HG03432 (cell line): ENCODE measurements at regions not wholly inside any gene's neighbourhood (a gene's known extent, or its start where the extent isn't known, plus 50 kb on each side); places are given as distances from the start of the nearest gene placed in this dataset.
"Not testable (repeated sequence)": the region's sequence is repeated elsewhere in the genome, so short reads cannot be mapped to it uniquely, and the experiment has no call there.

Experiments used
- ATAC-seq: cut with Tn5 transposase; IDR thresholded peaks from one replicate; pipeline ENCODE4 v1.9.1; 2021; ENCODE audit warnings: mild to moderate bottlenecking, moderate library complexity; ENCODE audit not compliant: unreplicated experiment

DNA sequence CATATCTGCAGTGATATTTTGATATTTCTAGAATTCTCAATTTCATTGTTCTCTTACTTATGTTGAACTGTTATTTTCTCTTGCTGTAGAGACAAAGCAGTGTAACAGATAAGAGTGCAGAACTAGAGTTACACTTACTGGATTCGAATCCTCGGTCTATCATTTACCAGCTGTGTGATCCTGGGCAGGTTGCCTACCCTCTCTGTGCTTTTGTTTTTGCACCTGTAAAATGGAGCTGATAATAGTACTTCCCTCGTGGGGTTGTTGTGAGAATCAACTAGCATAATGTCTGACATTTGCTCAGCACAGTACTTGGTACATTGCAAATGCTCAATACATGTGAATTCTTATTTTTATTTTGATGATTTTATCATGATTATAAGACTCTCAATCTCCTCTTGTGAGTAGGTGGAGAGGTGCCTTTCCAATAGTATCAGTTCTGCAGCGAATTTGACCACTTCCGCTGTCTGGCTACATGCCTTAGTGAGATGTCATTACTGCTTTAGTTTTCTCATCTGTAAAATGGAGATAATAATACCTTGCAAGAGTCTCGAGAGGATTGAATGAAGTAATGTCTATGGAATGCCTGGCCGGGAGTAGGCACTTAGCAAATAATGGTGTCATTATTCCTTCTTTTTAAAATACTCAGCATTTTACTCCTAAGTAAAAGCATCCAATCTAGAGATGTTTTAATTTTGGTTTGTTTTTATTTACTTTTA is 312.2 kb upstream of the MAF start:
- no peak for ATAC-seq

DNA sequence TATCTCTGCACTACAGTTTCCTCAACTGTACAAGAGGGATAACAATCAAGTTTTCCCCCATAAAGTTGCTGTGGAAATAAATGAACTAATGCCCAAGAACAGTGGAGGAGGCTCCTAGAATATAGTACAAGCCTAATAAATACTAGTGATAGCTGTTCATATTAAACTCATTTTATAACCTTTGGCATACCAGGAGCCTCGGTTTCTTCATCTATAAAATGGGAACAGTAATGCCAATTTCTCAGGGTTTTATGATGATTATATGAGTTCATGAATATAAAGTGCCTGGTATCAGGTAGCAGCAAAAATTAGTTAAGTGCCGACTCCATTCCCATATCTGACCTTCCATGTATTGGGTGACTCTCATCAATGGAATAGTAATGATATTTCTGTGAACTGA is 311.1 kb upstream of the MAF start:
- no peak for ATAC-seq

DNA sequence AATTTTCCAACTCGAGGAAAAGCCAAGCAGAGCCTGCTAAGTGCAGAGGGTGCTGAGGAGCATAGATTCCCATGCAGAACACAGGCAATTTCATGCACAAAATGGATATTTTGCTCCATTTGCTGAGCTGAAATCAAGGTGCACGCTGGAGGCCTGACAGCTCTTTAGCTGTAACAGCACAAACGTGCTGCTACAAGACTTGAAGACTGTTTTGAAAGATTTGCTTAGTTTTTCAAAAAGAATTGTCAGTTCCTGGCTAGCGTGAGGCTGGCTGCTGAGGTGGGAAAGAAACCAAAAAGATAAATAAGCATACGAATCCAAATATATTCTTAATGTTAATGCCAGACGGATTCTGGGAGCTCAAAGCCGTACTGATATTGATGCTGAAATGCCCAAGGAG is 309.0 kb upstream of the MAF start:
- ATAC-seq: no peak

DNA sequence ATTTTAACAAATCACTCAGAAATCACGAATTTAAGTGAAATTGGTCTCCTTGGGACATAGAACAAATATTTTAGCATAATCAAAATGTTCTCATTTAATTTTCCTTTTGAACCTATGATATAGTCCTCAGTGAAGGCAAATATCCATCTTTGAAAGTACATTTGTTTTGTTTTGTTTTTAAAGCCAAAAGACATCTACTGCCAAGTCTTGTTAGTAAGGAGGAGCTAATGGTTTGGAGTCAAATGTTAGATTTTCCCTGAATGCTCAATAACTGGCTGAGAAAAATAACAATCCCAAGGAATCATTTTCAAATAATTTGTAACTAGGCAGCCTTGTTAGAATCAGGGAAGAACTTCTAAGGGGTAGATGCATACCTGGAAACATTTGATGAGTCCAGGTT is 302.9 kb upstream of the MAF start:
- ATAC-seq: no peak

DNA sequence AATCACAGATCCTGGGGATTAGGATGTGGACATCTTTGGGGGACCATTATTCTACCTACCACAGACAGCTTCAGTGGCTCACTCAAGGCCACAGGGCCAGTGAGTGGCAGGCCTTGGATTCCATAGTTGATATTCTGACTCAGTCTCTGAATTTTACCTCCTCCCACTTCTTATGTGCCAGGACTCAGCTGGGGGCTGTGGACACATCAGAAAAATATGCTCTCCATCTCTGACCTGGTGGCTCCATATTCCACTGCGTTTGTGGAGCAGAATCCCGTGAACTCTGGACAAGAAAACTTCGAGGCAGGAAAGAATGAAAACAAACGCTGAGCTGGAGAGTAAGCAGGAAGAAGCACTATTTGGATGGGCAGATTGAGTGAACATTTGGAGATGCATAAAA is 301.8 kb upstream of the MAF start:
- ATAC-seq: no peak

DNA sequence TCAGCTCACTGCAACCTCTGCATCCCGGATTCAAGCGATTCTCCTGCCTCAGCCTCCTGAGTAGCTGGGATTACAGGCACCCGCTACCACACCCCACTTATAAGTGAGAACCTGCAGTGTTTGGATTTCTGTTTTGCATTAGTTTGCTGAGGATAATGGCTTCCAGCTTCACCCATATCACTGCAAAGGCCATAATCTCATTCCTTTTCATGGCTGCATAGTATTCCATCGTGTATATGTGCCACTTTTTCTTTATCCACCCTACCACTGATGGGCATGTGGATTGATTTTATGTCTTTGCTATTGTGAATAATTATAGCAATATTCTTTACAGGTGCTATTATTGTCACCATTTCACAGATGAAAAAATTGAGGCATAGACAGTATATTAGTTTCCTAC is 301.0 kb upstream of the MAF start:
- ATAC-seq: no peak

DNA sequence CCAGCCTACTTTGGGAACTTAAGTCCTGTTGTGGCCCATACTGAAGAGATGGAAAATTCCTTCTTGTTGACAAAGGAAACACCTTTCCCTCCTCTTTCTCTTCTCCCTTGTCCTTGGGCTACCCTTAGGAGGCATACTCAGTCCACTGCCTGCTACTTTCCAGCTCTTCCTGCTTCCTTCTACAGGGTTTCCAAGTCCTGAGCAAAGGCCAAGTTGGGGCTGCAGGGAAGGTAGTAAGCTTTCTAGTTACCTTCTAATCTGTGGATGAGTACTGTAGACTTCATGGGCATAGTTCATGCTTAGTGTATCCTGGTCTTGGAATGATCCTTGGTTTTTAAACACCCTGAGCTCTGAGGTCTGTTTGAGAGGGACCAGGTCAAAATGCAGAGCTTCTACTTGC is 299.2 kb upstream of the MAF start:
- no peak for ATAC-seq

DNA sequence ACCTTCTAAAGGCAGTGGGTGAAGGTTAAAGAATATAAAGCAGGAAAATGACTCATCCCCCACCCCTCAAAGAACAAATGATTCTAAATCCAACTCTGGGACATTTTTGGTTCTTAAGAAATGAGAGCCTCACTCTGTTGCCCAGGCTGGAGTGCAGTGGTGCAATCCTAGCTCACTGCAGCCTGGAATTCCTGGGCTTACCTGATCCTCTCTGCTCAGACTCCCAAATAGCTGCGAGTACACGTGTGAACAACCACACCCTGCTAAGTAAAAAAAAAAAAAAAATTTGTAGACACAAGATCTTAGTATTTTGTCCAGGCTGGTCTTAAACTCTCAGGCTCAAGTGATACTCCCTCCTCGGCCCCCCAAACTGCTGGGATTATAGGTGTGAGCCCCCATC is 298.8 kb upstream of the MAF start:
- no peak for ATAC-seq

DNA sequence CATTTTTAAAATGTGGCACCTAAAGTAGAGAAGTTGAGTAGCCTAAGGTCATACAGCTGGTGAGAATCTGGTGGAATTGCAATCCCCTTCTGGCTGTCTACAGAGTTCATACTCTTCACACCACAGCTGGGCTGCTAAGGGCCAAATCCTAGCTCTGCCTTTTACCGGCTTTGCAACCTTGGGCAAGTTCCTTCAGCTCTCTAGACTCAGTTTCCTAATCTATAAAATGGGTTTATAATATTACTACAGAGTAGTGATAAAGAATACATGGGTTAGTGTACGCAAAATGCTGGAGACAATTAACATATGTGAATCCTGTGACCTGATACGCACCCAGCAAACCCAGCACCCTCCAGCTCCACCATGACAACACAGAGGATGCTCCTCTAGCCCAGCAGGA is 298.2 kb upstream of the MAF start:
- no peak for ATAC-seq

DNA sequence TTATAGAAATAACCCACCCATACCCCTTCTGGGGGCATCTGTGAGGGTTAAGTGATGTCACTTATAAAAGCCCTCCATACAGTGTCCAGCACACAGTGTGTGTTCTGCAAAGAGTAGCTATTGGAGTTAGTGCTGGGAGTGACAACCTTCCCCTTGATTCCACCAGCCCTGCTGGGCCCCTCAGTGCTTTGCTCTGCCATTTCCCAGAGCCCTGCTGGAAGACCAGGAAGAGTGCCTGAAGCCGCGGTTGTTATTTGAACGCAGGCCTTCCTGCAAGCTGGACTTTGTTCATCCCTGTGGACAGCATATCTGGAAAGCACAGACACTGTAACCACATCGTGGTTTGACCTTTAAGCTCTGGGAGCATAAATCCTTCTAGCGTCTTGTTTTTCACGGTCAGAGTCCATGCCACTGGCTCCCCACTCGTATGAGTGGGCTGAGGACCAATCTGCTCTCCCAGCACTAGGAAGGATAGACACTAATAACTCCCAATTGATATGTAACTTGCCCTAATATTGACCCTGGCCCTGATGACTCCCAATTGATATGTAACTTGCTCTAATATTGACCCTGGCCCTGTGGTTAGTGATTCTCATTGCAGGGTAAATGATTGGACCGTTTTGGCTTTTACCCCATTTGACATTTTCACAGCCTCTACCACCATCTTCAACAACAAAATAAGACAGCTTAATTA is 297.1 kb upstream of the MAF start:
- no peak for ATAC-seq

DNA sequence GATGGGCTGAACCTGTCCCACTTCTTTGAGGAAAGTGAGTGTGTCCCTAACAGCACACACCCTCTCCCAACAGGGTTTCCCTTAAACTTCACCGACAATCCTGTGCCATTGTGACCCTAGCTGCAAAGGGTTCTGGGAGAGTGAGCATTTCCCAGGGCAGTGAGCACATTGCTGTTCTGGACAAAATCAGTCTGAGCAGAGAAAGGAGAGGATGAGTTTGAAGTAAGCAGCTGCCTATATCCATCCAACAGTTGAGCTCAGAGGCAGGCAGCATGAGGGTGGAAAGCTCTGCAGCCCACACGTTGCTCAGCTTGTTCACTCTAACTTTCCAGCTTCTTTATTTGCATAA is 296.5 kb upstream of the MAF start:
- ATAC-seq: no peak

DNA sequence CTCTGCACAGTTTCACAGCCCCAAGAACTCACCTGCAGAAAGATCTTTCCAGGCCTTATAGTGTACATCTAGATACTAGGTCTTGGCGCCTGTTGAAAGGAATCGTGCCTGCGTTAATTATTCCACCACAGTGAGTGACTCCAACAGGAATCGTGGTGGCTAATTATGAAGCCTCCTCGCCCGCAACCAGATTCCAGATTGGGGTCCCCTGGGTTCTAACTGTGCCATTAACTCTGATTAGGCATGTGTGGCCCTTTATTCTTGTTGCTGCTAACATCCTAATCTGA is 295.3 kb upstream of the MAF start:
- no peak for ATAC-seq

DNA sequence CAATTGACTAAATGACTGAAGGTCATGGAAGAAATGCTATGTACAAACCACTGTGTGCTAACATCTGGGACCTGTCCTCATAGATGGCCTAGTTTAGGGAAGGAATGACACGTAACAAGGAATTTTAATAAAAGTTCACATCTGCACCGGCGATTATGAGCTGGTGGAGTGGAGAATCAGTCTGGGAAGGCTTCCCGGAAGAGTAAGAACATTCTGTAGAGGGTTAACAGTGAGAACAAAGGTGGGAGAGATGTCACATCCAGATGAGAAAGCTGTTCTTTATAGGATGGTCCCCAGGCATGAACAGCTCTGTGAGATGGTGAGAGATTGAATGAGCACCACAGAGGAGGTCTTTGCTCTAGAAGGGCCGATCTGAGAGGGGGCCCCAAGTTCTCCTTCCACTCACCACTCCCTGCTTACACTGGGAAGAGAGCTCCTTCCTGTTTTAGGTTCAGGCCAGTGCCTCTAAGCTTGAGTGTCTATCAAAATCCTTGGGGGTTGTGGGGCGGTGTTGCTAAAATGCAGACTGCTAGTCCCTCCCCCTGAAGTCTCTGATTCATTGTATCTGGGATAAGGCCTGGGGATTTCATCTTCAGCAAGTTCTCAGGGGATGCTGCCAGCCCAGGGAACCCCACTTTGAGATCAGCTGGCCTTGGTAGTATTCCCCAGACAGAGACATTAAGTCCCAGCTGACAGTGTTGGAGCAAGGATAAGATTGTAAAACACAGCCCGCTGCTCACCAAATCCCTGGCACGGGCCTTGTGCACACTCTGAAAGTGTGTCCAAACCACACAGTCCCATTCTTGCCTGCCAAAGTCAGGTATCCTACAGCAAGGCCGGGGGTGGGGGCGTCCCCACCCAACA is 294.7 kb upstream of the MAF start:
- no peak for ATAC-seq

DNA sequence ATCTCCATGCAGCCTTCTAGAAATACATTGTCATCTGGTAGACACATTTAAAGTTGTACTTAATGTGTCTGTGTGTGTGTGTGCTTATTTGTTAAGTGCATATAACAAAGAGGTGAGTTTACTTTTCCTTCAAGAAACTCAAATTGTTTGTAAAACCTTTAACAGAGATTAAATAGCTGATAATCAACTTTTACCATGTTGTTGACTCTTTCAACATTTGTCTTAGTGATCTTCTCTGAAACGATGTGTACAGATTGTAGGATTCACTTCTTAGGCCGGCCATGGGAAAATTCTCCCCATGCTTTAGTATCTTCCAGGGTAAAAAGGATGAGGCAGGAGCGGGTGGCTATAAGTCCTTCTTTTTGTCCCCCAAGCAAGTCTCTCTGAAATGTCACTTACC is 292.9 kb upstream of the MAF start:
- ATAC-seq: no peak

DNA sequence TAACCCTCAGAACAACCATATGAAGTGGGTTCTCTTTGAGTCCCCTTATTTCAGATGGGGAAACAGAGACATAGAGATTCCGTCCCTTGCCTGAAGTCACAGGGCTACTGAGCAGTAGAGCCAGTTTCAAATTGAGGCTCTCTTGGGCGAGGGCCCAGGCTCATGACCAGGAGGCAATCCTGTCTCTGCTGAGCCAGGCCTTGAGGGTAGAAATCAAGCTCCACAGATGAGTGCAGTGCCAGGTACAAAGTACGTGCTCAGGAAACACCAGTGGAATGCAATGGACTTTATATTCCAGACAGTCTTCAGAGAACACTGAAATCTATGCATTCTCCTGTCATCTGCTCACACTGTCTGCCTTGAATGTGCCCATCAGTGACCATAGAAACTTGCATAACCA is 291.7 kb upstream of the MAF start:
- no peak for ATAC-seq

DNA sequence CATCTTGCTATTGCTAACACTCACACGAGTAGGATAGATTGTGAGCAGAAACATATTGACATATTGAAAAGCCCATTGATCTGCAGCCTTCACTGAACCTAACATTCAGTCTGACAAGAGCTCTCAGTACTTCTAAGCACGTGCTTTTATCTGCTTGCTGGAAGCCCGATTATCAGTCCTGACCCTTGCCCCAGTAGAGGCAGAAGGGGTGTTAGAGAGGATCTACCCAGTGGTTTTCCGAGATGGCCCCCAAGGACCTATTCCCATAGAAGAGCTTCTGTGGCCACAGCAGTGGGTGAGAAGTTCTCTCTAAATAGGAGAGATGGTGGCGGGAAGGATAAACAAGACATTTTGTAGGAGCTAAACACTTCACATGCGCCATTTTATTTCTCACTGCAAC is 290.9 kb upstream of the MAF start:
- no peak for ATAC-seq

DNA sequence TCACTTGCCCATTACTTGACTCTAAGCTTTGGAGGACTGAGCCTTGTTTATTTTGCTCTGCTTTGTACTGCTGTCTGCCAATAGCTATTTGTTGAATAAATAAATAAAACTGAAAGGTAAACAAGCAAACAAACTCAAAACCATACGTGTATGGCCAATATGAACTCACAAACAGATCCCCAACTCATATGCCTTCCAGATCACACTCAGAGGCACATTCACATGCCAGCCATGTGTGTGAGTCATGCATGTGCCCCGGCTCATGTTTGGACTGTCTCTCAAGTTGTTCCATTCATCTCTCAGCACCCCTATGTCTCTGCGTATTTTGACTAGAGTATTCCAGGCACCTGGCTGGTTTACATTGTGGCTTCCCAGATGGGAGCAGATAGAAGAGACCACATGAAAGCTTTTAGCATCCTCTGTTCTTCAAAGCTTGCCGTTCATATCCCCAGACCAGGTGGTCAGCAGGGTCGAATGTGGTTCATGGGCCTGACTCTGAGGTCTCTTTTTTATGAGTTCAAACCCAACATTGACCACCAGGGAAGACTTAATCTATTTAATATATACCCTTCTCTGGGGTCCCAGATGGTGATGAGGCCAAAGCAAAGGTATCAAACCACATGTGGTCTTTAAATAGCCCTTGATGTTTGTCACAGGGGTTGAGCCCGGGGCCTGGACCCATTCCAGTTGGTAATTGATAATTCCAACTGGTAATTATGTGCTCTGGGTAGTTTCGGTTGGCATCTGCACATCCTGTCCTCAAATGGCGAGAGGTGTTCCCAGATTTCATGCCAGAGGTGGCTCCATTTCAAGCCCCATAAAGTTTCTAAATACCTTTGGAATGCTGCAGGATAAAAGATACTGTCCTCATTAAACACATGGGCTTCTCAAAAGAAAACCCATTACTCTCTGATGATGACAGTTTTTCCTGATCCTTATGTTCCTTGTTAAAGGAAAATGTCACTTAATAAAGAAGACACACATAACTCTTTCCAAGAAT is 287.3 kb upstream of the MAF start:
- no peak for ATAC-seq

DNA sequence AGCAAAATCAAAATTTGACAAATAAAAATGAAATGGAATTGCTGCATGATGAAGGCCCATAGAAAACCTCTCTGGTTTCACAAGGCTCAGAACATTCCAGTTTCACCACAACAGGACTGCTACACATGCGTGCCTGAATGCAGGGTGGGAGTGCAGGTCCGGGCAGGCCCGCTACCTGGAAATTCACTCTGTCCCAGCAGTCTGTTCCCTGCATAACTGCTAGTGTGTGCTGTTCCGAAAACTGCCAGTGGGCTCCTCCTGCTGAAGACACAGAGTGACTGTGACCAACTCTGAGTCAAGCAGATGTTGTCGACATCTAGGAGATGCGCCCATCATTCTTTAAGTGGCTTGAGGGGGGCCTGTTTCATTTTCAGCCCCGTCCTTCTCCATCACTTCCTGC is 284.8 kb upstream of the MAF start:
- no peak for ATAC-seq

DNA sequence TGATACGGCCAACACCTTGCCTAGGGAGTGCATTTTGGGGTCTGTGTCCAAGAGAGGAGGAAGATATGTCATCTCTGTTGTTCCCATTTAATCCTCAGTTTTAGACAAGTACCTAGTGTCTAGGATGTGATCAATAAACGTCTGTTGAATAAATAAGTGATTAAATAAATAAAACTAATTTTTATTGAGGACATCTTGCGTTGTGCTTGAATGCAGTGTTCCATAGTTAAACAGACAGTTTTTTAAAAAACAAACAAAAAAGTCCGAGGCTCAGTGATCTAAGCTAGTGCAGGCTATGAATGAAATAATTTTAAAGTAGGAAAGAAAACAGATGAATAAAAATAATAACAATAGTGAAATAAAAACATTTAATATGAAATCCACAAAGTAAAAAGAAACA is 283.0 kb upstream of the MAF start:
- ATAC-seq: no peak

DNA sequence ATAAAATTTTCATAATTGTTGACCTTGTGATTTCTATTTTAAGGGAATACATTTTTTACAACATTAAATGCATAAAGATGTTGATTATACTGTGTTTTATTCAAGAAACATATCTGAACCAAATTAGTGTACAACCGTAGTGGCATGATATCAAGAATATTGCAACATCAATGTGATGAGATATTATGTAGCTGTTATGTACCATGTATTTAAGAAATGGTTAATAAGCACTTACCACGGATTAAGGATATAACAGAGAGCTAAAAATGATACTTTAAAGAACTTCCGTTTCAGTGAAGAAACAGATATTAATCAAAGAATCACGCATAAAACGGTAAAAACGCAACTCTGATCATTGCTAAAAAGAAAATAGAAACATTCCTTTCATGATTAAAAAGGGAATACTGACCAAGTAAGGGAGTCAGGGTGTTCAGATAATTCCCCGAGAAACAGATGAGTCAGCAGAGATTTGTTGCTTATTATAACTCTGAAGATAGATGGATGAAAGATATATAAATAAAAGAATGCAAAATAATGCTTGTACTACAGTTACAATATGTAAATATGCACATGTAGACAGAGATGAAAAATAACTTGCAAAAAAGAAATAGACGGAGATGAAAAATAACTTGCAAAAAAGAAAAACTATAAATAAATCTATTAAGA is 281.9 kb upstream of the MAF start:
- ATAC-seq: no peak

DNA sequence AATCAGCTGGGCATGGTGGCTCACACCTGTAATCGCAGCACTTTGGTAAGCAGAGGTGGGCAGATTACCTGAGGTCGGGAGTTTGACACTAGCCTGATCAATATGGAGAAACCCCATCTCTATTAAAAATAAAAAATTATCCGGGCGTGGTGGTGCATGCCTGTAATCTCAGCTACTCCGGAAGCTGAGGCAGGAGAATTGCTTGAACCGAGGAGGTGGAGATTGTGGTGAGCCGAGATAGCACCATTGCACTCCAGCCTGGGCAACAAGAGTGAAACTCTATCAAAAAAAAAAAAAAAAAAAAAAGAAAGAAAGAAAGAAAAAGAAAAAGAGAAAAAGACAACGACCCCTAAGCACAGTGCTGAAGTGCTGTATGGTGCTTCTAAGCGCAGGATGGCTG is 280.6 kb upstream of the MAF start:
- not testable (repeated sequence) for ATAC-seq
